Prostate gland (tissue), 2 donors: ENCODE measurements at regions not wholly inside any gene's neighbourhood (a gene's known extent, or its start where the extent isn't known, plus 50 kb on each side); places are given as distances from the start of the nearest gene placed in this dataset.

Experiments used
- CTCF ChIP-seq, 4 experiments: fragments of 200-600 bp in 2 of 4; fragments of 450-650 bp in 2 of 4; sonication (generic) in 2 of 4; IDR thresholded peaks; 1 replicate in 3 of 4; 2 replicates in 1 of 4; pipeline ENCODE4 v1.5.1; 2016 to 2019; ENCODE audit warnings: antibody characterized with exemption in 4 of 4, mild to moderate bottlenecking in 2 of 4, moderate library complexity in 2 of 4
- POLR2A ChIP-seq: fragments of 450-650 bp; IDR thresholded peaks from one replicate; pipeline ENCODE4 v1.6.1; 2016; ENCODE audit warnings: antibody characterized with exemption, mild to moderate bottlenecking
- POLR2AphosphoS5 ChIP-seq: sonication (generic); formaldehyde crosslinking; IDR thresholded peaks from one replicate; pipeline ENCODE4 v1.6.1; 2017; ENCODE audit warnings: antibody characterized with exemption

- TF ChIP-seq CTCF (IDR thresholded peaks at IDR 0.05) (no peak), POLR2A (no peak), POLR2AphosphoS5 (no peak)
Measured at GRCh38 chr2:125642032-125642431, 1013.9 kb upstream of the GYPC start.
